Right atrium auricular region (tissue), 2 donors: ENCODE measurements at regions not wholly inside any gene's neighbourhood (a gene's known extent, or its start where the extent isn't known, plus 50 kb on each side); places are given as distances from the start of the nearest gene placed in this dataset.
A peak's percentile ranks its signal among the peaks of the same experiment; 100 is the strongest.

Experiments used
- DNase-seq: peaks from one replicate; pipeline ENCODE4 v3.0.0-alpha.2; 2019; ENCODE audit warnings: low spot score
- H3K27ac ChIP-seq, 2 donors: fragments of 200-600 bp; sonication (generic); 1 replicate in 1 of 2; 2 replicates in 1 of 2; pipeline ENCODE4 v1.5.1; 2016 to 2019
- H3K27me3 ChIP-seq, 2 donors: fragments of 200-600 bp; sonication (generic); one replicate each; pipeline versions ENCODE4 v1.5.1 to v1.6.0; 2017 to 2019
- H3K36me3 ChIP-seq: fragments of 200-600 bp; sonication (generic); one replicate; pipeline ENCODE4 v1.5.1; 2016
- H3K4me1 ChIP-seq, 2 donors: fragments of 200-600 bp; sonication (generic); one replicate each; pipeline versions ENCODE4 v1.5.1 to v1.6.0; 2017 to 2019
- H3K4me3 ChIP-seq, 2 donors: fragments of 200-600 bp; sonication (generic); 1 replicate in 1 of 2; 2 replicates in 1 of 2; pipeline ENCODE4 v1.5.1; 2017 to 2019; ENCODE audit warnings: mild to moderate bottlenecking in 1 of 2, moderate library complexity in 1 of 2
- H3K9me3 ChIP-seq, 2 donors: fragments of 200-600 bp; sonication (generic); one replicate each; pipeline ENCODE4 v1.5.1; 2019
- TF ChIP-seq, protein P1 (sequence below), 2 donors: fragments of 200-600 bp; sonication (generic); IDR thresholded peaks; one replicate each; pipeline ENCODE4 v1.5.1; 2019; ENCODE audit warnings: antibody characterized with exemption in 2 of 2

DNA sequence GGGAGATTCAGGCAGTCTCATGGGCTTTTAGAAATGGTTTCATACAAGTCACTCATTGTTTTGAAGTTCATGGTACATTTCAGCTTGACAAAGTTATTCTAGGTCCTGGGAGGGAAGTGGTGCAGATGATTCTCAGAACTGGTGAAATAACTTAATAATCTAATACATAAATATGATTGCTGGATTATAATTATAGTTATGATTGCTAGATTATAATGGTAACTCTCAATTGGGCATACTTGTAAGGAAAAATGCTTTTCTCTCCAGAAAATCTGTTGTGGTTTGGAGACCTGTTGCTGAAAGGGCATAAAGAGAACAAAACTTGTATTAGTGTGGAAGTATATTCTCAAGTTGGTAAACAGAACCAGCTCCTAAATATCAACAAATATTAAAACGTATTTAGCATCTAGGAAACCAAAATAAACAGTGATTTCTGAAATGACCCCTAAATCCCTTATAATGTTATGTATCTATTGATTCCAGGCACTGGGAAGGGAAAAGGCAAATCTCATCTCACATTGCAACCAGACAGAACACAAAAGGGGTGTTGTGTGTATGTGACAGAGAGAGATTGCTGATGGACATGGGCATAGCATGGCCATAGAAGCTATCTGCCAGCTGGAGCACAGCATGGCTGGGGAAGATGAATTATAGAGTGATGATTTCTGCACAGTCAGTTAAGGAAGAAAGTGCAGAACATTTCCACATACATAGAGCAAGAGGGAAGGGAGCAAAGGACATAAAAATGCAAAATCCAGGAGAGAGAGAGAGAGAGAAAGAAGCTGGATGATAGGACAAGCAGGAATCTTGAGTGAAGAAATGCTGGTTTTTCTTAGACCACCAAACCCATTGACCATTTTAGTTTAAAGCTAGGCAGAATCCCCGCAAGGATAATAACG lies 87.1 kb upstream of the FRY start:
- Histone ChIP-seq H3K4me1 (peaks cover 0 to 14% of the 10 kb centered on the region in 2 donors), H3K27me3 (no peaks in the 10 kb centered on the region), H3K4me3 (peak overlapping the region in 1 of 2 donors; percentile 28), H3K9me3 (no peaks in the 10 kb centered on the region), H3K36me3 (no peaks in the 10 kb centered on the region), H3K27ac (peak overlapping the region; percentile 58 to 79)
- DNase-seq = no peak
- TF ChIP-seq, protein P1, sequence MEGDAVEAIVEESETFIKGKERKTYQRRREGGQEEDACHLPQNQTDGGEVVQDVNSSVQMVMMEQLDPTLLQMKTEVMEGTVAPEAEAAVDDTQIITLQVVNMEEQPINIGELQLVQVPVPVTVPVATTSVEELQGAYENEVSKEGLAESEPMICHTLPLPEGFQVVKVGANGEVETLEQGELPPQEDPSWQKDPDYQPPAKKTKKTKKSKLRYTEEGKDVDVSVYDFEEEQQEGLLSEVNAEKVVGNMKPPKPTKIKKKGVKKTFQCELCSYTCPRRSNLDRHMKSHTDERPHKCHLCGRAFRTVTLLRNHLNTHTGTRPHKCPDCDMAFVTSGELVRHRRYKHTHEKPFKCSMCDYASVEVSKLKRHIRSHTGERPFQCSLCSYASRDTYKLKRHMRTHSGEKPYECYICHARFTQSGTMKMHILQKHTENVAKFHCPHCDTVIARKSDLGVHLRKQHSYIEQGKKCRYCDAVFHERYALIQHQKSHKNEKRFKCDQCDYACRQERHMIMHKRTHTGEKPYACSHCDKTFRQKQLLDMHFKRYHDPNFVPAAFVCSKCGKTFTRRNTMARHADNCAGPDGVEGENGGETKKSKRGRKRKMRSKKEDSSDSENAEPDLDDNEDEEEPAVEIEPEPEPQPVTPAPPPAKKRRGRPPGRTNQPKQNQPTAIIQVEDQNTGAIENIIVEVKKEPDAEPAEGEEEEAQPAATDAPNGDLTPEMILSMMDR (IDR thresholded peaks at IDR 0.05) = no peak

- DNase-seq = peak; percentile 81
- peak overlapping the region; percentile 24 to 28 for H3K4me3 ChIP-seq
Measured at GRCh38 chr13:31945202-31945961, 86.2 kb upstream of the FRY start.

GRCh38 chr13:31946091-31946770 lies 85.3 kb upstream of the FRY start:
- Histone ChIP-seq H3K4me3 (peak overlapping the region; percentile 24 to 28), H3K4me1 (peaks cover 0 to 25% of the 10 kb centered on the region in 2 donors), H3K9me3 (no peaks in the 10 kb centered on the region), H3K27ac (peak overlapping the region; percentile 58 to 79), H3K36me3 (no peaks in the 10 kb centered on the region), H3K27me3 (no peaks in the 10 kb centered on the region)
- TF ChIP-seq, protein P1 (IDR thresholded peaks at IDR 0.05) = no peak
- no peak for DNase-seq

More at GRCh38 chr13:31945202-31945961, 86.2 kb upstream of the FRY start:
- Histone ChIP-seq H3K4me1 (peaks cover 0 to 16% of the 10 kb centered on the region in 2 donors), H3K9me3 (no peaks in the 10 kb centered on the region), H3K27me3 (no peaks in the 10 kb centered on the region), H3K27ac (peak overlapping the region; percentile 58 to 79), H3K36me3 (no peaks in the 10 kb centered on the region)
- TF ChIP-seq, protein P1 (IDR thresholded peaks at IDR 0.05) = no peak

DNA sequence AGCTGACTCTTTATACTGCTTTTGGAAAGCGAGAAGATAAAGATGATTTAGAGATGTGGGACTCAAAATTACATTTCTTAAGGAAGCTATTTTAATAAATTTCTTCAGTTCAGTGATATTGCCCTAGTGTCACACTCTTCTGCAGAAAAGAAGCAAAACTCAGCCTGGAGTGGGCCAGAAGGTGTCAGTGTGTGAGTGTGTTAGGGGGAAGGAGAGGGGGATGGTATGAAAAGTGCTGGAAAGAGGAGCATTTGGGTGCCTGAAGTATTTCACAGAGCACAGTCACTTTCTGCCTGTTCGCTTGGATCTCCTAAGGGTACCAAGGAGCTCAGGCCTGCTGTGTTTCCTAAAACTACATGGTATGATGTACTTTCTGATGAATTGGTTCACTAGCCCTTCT lies 84.5 kb upstream of the FRY start:
- no peak for DNase-seq
- Histone ChIP-seq H3K4me3 (peak overlapping the region in 1 of 2 donors; percentile 24), H3K4me1 (peaks cover 0 to 30% of the 10 kb centered on the region in 2 donors), H3K27ac (peak overlapping the region; percentile 29 to 79), H3K27me3 (no peaks in the 10 kb centered on the region), H3K9me3 (no peaks in the 10 kb centered on the region), H3K36me3 (no peaks in the 10 kb centered on the region)
- TF ChIP-seq, protein P1 (IDR thresholded peaks at IDR 0.05) = no peak

DNA sequence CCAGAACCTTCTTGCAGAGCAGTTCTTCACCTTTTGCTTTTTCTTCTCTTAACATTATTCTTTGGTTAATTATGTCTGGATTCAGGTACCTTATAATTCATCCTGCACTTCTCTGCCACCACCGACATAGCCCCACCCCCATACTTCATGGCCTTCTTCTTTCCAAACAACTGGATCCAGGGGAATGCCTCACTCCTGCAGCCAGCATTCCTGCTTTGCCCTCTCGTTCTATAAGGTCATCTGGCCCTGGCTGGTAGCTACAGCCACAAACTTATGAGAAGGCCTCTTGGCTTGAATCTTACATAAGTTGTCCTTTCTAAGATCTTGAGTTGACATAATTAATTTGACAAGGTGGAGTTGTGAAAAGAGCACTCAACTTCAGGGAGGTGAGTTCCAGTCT lies 84.1 kb upstream of the FRY start:
- no peak for DNase-seq
- Histone ChIP-seq H3K4me1 (peaks cover 0 to 30% of the 10 kb centered on the region in 2 donors), H3K27me3 (no peaks in the 10 kb centered on the region), H3K9me3 (no peaks in the 10 kb centered on the region), H3K4me3 (no peak overlapping the region), H3K36me3 (peaks cover 2% of the 10 kb centered on the region), H3K27ac (peak overlapping the region; percentile 29 to 79)
- TF ChIP-seq, protein P1 (IDR thresholded peaks at IDR 0.05) = no peak
